NCI-H2081 treated with DMSO at 0.1 percent for 48 hours (cell line): ENCODE measurements at regions not wholly inside any gene's neighbourhood (a gene's known extent, or its start where the extent isn't known, plus 50 kb on each side); places are given as distances from the start of the nearest gene placed in this dataset.

Source experiments
- DNase-seq: peaks from one replicate; lab custom pipeline; 2025; lab: John Stamatoyannopoulos, UW

GRCh38 chr4:120431180-120431579 is 364.5 kb upstream of the MAD2L1 start:
- DNase-seq: no peak

GRCh38 chr4:120418146-120418545 is 351.5 kb upstream of the MAD2L1 start:
- no peak for DNase-seq

GRCh38 chr4:120415896-120416295 is 349.2 kb upstream of the MAD2L1 start:
- no peak for DNase-seq

- no peak for DNase-seq
Observed at GRCh38 chr4:120406960-120407359, 340.3 kb upstream of the MAD2L1 start.

- DNase-seq: no peak
Observed at GRCh38 chr4:120403296-120403695, 336.6 kb upstream of the MAD2L1 start.

- no peak for DNase-seq
Observed at GRCh38 chr4:120400441-120400840, 333.8 kb upstream of the MAD2L1 start.

- no peak for DNase-seq
Observed at GRCh38 chr4:120399826-120400225, 333.2 kb upstream of the MAD2L1 start.

GRCh38 chr4:120395746-120396145 is 329.1 kb upstream of the MAD2L1 start:
- no peak for DNase-seq

- DNase-seq: no peak
Observed at GRCh38 chr4:120355881-120356280, 289.2 kb upstream of the MAD2L1 start.

- DNase-seq: no peak
Observed at GRCh38 chr4:120354381-120354780, 287.7 kb upstream of the MAD2L1 start.

GRCh38 chr4:120353235-120353634 is 286.6 kb upstream of the MAD2L1 start:
- DNase-seq: no peak

GRCh38 chr4:120352739-120353138 is 286.1 kb upstream of the MAD2L1 start:
- no peak for DNase-seq

GRCh38 chr4:120348948-120349347 is 282.3 kb upstream of the MAD2L1 start:
- no peak for DNase-seq

- DNase-seq: no peak
Observed at GRCh38 chr4:120348521-120348920, 281.9 kb upstream of the MAD2L1 start.

- DNase-seq: no peak
Observed at GRCh38 chr4:120331486-120332370, 265.1 kb upstream of the MAD2L1 start.

- DNase-seq: no peak
Observed at GRCh38 chr4:120329386-120329785, 262.7 kb upstream of the MAD2L1 start.

- no peak for DNase-seq
Observed at GRCh38 chr4:120327276-120327675, 260.6 kb upstream of the MAD2L1 start.

GRCh38 chr4:120319046-120319767 is 252.6 kb upstream of the MAD2L1 start:
- no peak for DNase-seq

GRCh38 chr4:120318196-120318846 is 251.7 kb upstream of the MAD2L1 start:
- no peak for DNase-seq

- DNase-seq: no peak
Observed at GRCh38 chr4:120317713-120318112, 251.1 kb upstream of the MAD2L1 start.

GRCh38 chr4:120316416-120316815 is 249.8 kb upstream of the MAD2L1 start:
- no peak for DNase-seq

- DNase-seq: no peak
Observed at GRCh38 chr4:120314969-120315368, 248.3 kb upstream of the MAD2L1 start.

- no peak for DNase-seq
Observed at GRCh38 chr4:120304801-120305200, 238.2 kb upstream of the MAD2L1 start.
